Neural cell (in vitro differentiated cells): ENCODE measurements at regions not wholly inside any gene's neighbourhood (a gene's known extent, or its start where the extent isn't known, plus 50 kb on each side); places are given as distances from the start of the nearest gene placed in this dataset.
A peak's percentile ranks its signal among the peaks of the same experiment; 100 is the strongest.

ENCODE experiments used
- H2AFZ ChIP-seq: fragments of 200-600, 300-800 bp; sonication (generic), shearing (Covaris generic); 2 replicates; pipeline ENCODE4 v1.6.0; 2014; ENCODE audit warnings: low read depth, mild to moderate bottlenecking, antibody characterized with exemption, low read length, moderate library complexity
- H3F3A ChIP-seq: fragments of 200-600 bp; shearing (Covaris generic); 2 replicates; pipeline ENCODE4 v1.6.1; 2016; ENCODE audit warnings: mild to moderate bottlenecking, moderate library complexity, mixed read lengths, antibody characterized with exemption, low read length; ENCODE audit not compliant: insufficient read depth, poor library complexity, severe bottlenecking
- H3K27ac ChIP-seq: fragments of 200-600, 300-800 bp; sonication (generic), shearing (Covaris generic); 2 replicates; pipeline ENCODE4 v1.5.1; 2014; ENCODE audit warnings: mild to moderate bottlenecking, low read length, moderate library complexity
- H3K27me3 ChIP-seq: fragments of 300-800, 200-600 bp; sonication (generic), shearing (Covaris generic); 2 replicates; pipeline ENCODE4 v1.6.0; 2014; ENCODE audit warnings: mild to moderate bottlenecking, low read depth, low read length, moderate library complexity; ENCODE audit not compliant: insufficient read depth
- H3K36me3 ChIP-seq: fragments of 300-800, 200-600 bp; sonication (generic), shearing (Covaris generic); 2 replicates; pipeline ENCODE4 v1.5.1; 2014; ENCODE audit warnings: mild to moderate bottlenecking, antibody characterized with exemption, low read length, moderate library complexity; ENCODE audit not compliant: insufficient read depth
- H3K4me2 ChIP-seq: fragments of 300-800, 200-600 bp; sonication (generic), shearing (Covaris generic); 2 replicates; pipeline ENCODE4 v1.6.0; 2014; ENCODE audit warnings: mild to moderate bottlenecking, low read length
- H3K4me3 ChIP-seq: fragments of 300-800, 200-600 bp; sonication (generic), shearing (Covaris generic); 2 replicates; pipeline ENCODE4 v1.5.1; 2014; ENCODE audit warnings: mild to moderate bottlenecking, low read length, moderate library complexity
- H3K79me2 ChIP-seq: fragments of 200-600 bp; shearing (Covaris generic); replicated peaks from 2 replicates; pipeline ENCODE4 v1.6.0; 2014; ENCODE audit warnings: mild to moderate bottlenecking, low read length, moderate library complexity; ENCODE audit not compliant: insufficient read depth
- H3K9ac ChIP-seq: fragments of 300-800, 200-600 bp; sonication (generic), shearing (Covaris generic); 2 replicates; pipeline ENCODE4 v1.6.1; 2016; ENCODE audit warnings: mild to moderate bottlenecking, low read length, mixed read lengths
- H3K9me2 ChIP-seq: fragments of 200-600 bp; shearing (Covaris generic); 2 replicates; pipeline ENCODE4 v1.6.1; 2016; ENCODE audit warnings: mild to moderate bottlenecking, low read length, mixed read lengths; ENCODE audit not compliant: insufficient read depth
- H3K9me3 ChIP-seq: fragments of 200-600, 300-800 bp; sonication (generic), shearing (Covaris generic); 2 replicates; pipeline ENCODE4 v1.6.1; 2016; ENCODE audit warnings: mild to moderate bottlenecking, mixed run types, low read length, moderate library complexity, mixed read lengths
- H4K20me1 ChIP-seq: fragments of 200-600 bp; shearing (Covaris generic); 2 replicates; pipeline ENCODE4 v1.6.1; 2016; ENCODE audit warnings: mild to moderate bottlenecking, mixed run types; ENCODE audit not compliant: insufficient read depth
- EP300 ChIP-seq: fragments of 450-650 bp; conservative IDR thresholded peaks from 2 replicates; pipeline ENCODE4 v1.6.1; 2014; ENCODE audit warnings: antibody characterized with exemption, mild to moderate bottlenecking, moderate library complexity; ENCODE audit not compliant: poor library complexity, severe bottlenecking
- MXI1 ChIP-seq: fragments of 450-650 bp; conservative IDR thresholded peaks from 2 replicates; pipeline ENCODE4 v1.6.1; 2014; ENCODE audit warnings: antibody characterized with exemption, mild to moderate bottlenecking; ENCODE audit not compliant: poor library complexity, severe bottlenecking
- POLR2AphosphoS5 ChIP-seq: IDR thresholded peaks from 2 replicates; pipeline ENCODE4 v1.6.1; 2012
- RAD21 ChIP-seq: fragments of 450-650 bp; conservative IDR thresholded peaks from 2 replicates; pipeline ENCODE4 v1.6.1; 2014; ENCODE audit warnings: antibody characterized with exemption, mild to moderate bottlenecking, moderate library complexity
- SMC3 ChIP-seq: fragments of 450-650 bp; conservative IDR thresholded peaks from 2 replicates; pipeline ENCODE4 v1.6.1; 2014; ENCODE audit warnings: antibody characterized with exemption, mild to moderate bottlenecking, moderate library complexity; ENCODE audit not compliant: poor library complexity
- TAF1 ChIP-seq: IDR thresholded peaks from 2 replicates; pipeline ENCODE4 v1.6.1; 2012; ENCODE audit warnings: low read depth
- TF ChIP-seq, protein P1 (sequence below): fragments of 450-650 bp; IDR thresholded peaks from 2 replicates; pipeline ENCODE4 v1.5.1; 2014; ENCODE audit warnings: antibody characterized with exemption, mild to moderate bottlenecking, moderate library complexity; ENCODE audit not compliant: poor library complexity, severe bottlenecking
- TF ChIP-seq, protein P2 (sequence below): IDR thresholded peaks from 2 replicates; pipeline ENCODE4 v1.6.1; 2012; ENCODE audit warnings: borderline replicate concordance

DNA sequence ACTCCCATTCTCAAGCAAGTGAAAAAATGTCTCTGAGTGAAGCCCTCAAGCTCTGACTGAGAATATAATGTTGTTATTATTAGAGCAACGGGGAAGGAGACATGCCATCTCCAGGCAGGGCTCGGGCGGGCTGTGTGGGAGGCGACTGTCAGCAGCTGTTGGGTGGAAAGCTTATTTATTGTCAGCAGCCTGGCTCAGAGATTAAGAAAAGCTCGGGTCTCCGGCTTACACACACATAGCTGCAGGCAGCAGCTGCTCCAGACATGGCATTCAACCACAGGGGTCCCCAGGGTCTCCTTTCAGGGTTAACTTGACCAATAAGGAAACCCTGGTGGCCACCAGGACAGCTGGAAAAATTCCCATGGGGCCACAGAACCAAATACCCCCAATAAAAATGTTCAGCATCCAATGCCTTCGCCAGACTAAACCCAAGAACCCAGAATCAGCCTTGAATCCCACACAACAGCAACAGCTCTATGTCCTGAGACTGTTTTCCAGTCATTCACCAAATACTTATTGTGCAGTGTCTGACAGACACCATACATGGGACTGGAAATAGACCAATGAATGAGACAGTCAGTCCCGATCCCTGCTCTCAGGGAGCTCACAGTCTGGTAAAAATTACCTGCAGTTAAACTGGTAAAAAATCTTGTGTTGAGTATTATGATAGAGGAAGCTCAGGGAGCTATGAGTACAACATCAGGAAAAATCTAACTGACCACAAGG lies 70.5 kb upstream of the RTN4 start:
- no peaks in the 10 kb centered on the region for H3K36me3 ChIP-seq
- peak overlapping the region; percentile 90 for H3K27ac ChIP-seq
- H3F3A ChIP-seq: no peaks in the 10 kb centered on the region
- no peaks in the 10 kb centered on the region for H3K27me3 ChIP-seq
- H3K9ac ChIP-seq: peak overlapping the region; percentile 63
- TF ChIP-seq, protein P1, sequence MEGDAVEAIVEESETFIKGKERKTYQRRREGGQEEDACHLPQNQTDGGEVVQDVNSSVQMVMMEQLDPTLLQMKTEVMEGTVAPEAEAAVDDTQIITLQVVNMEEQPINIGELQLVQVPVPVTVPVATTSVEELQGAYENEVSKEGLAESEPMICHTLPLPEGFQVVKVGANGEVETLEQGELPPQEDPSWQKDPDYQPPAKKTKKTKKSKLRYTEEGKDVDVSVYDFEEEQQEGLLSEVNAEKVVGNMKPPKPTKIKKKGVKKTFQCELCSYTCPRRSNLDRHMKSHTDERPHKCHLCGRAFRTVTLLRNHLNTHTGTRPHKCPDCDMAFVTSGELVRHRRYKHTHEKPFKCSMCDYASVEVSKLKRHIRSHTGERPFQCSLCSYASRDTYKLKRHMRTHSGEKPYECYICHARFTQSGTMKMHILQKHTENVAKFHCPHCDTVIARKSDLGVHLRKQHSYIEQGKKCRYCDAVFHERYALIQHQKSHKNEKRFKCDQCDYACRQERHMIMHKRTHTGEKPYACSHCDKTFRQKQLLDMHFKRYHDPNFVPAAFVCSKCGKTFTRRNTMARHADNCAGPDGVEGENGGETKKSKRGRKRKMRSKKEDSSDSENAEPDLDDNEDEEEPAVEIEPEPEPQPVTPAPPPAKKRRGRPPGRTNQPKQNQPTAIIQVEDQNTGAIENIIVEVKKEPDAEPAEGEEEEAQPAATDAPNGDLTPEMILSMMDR: no peak
- TF ChIP-seq MXI1: peak; percentile 10
- peak; percentile 17 for TF ChIP-seq SMC3
- no peak overlapping the region for H3K4me2 ChIP-seq
- no peaks in the 10 kb centered on the region for H3K9me3 ChIP-seq
- peak overlapping the region; percentile 16 for H3K4me3 ChIP-seq
- H2AFZ ChIP-seq: no peak overlapping the region
- no peaks in the 10 kb centered on the region for H4K20me1 ChIP-seq
- H3K9me2 ChIP-seq: no peaks in the 10 kb centered on the region
- H3K79me2 ChIP-seq: no peaks in the 10 kb centered on the region

- TF ChIP-seq, protein P2, sequence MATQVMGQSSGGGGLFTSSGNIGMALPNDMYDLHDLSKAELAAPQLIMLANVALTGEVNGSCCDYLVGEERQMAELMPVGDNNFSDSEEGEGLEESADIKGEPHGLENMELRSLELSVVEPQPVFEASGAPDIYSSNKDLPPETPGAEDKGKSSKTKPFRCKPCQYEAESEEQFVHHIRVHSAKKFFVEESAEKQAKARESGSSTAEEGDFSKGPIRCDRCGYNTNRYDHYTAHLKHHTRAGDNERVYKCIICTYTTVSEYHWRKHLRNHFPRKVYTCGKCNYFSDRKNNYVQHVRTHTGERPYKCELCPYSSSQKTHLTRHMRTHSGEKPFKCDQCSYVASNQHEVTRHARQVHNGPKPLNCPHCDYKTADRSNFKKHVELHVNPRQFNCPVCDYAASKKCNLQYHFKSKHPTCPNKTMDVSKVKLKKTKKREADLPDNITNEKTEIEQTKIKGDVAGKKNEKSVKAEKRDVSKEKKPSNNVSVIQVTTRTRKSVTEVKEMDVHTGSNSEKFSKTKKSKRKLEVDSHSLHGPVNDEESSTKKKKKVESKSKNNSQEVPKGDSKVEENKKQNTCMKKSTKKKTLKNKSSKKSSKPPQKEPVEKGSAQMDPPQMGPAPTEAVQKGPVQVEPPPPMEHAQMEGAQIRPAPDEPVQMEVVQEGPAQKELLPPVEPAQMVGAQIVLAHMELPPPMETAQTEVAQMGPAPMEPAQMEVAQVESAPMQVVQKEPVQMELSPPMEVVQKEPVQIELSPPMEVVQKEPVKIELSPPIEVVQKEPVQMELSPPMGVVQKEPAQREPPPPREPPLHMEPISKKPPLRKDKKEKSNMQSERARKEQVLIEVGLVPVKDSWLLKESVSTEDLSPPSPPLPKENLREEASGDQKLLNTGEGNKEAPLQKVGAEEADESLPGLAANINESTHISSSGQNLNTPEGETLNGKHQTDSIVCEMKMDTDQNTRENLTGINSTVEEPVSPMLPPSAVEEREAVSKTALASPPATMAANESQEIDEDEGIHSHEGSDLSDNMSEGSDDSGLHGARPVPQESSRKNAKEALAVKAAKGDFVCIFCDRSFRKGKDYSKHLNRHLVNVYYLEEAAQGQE: no peak
- TF ChIP-seq, protein P1: no peak
- TF ChIP-seq EP300: no peak
- no peak for TF ChIP-seq MXI1
- no peak for TF ChIP-seq RAD21
- no peak for TF ChIP-seq TAF1
- no peak for TF ChIP-seq POLR2AphosphoS5
- Histone ChIP-seq H3K9ac (peak overlapping the region; percentile 63), H2AFZ (no peak overlapping the region), H4K20me1 (no peaks in the 10 kb centered on the region), H3K4me2 (peak overlapping the region; percentile 28), H3K27me3 (no peaks in the 10 kb centered on the region), H3K9me3 (no peaks in the 10 kb centered on the region), H3K27ac (peak overlapping the region; percentile 90), H3K4me3 (peak overlapping the region; percentile 52), H3F3A (no peaks in the 10 kb centered on the region), H3K9me2 (no peaks in the 10 kb centered on the region), H3K79me2 (no peaks in the 10 kb centered on the region), H3K36me3 (no peaks in the 10 kb centered on the region)
Measured at GRCh38 chr2:55119711-55120487, 69.6 kb upstream of the RTN4 start.
